Astrocyte (in vitro differentiated cells and primary cell): ENCODE measurements at regions not wholly inside any gene's neighbourhood (a gene's known extent, or its start where the extent isn't known, plus 50 kb on each side); places are given as distances from the start of the nearest gene placed in this dataset.

Source experiments
- DNase-seq: peaks from one replicate; pipeline ENCODE4 v3.0.0-alpha.2; 2010; ENCODE audit warnings: low read depth
- FAIRE-seq: peaks from 2 replicates; lab custom pipeline; 2011; peaks lifted over from hg19 to GRCh38; lab: Jason Lieb, UNC
- H2AFZ ChIP-seq: 2 replicates; pipeline ENCODE4 v1.6.0; 2012; ENCODE audit warnings: low read depth, low read length, inconsistent platforms
- H3K27ac ChIP-seq: 2 replicates; pipeline ENCODE4 v1.5.1; 2011; ENCODE audit warnings: low read depth, low read length, inconsistent platforms
- H3K27me3 ChIP-seq: 2 replicates; pipeline ENCODE4 v1.6.0; 2011; ENCODE audit warnings: low read length, inconsistent platforms; ENCODE audit not compliant: insufficient read depth
- H3K36me3 ChIP-seq: 2 replicates; pipeline ENCODE4 v1.5.1; 2011; ENCODE audit warnings: low read length, inconsistent platforms; ENCODE audit not compliant: insufficient read depth
- H3K4me1 ChIP-seq: 2 replicates; pipeline ENCODE4 v1.5.1; 2011; ENCODE audit warnings: low read length, inconsistent platforms; ENCODE audit not compliant: insufficient read depth
- H3K4me2 ChIP-seq: 2 replicates; pipeline ENCODE4 v1.6.0; 2012; ENCODE audit warnings: low read length, inconsistent platforms
- H3K4me3 ChIP-seq: 2 replicates; pipeline ENCODE4 v1.5.1; 2011; ENCODE audit warnings: low read depth, mild to moderate bottlenecking, low read length, inconsistent platforms; ENCODE audit not compliant: insufficient read depth
- H3K79me2 ChIP-seq: 2 replicates; pipeline ENCODE4 v1.6.0; 2012; ENCODE audit warnings: mild to moderate bottlenecking, low read length, inconsistent platforms; ENCODE audit not compliant: insufficient read depth
- H3K9ac ChIP-seq: 2 replicates; pipeline ENCODE4 v1.6.0; 2012; ENCODE audit warnings: mild to moderate bottlenecking, low read length, inconsistent platforms
- H3K9me3 ChIP-seq: 2 replicates; pipeline ENCODE4 v1.5.1; 2012; ENCODE audit warnings: low read depth, mild to moderate bottlenecking, low read length, inconsistent platforms; ENCODE audit not compliant: insufficient read depth
- H4K20me1 ChIP-seq: 2 replicates; pipeline ENCODE4 v1.6.0; 2012; ENCODE audit warnings: low read length, inconsistent platforms; ENCODE audit not compliant: insufficient read depth
- H3K27ac Mint-ChIP-seq: one replicate; pipeline ENCODE4 v1.8.0; 2021; ENCODE audit warnings: mild to moderate bottlenecking, mixed read lengths; ENCODE audit not compliant: unreplicated experiment
- H3K27me3 Mint-ChIP-seq: one replicate; pipeline ENCODE4 v1.8.0; 2021; ENCODE audit warnings: low read depth, mixed read lengths; ENCODE audit not compliant: unreplicated experiment
- H3K36me3 Mint-ChIP-seq: one replicate; pipeline ENCODE4 v1.8.0; 2021; ENCODE audit warnings: low read depth, mixed read lengths; ENCODE audit not compliant: unreplicated experiment
- H3K4me1 Mint-ChIP-seq: one replicate; pipeline ENCODE4 v1.8.0; 2021; ENCODE audit warnings: low read depth, mixed read lengths; ENCODE audit not compliant: unreplicated experiment
- H3K4me3 Mint-ChIP-seq: one replicate; pipeline ENCODE4 v1.8.0; 2021; ENCODE audit warnings: mild to moderate bottlenecking, moderate library complexity, mixed read lengths; ENCODE audit not compliant: unreplicated experiment
- H3K9me3 Mint-ChIP-seq: one replicate; pipeline ENCODE4 v1.8.0; 2021; ENCODE audit warnings: mild to moderate bottlenecking, mixed read lengths; ENCODE audit not compliant: unreplicated experiment
- CTCF ChIP-seq: IDR thresholded peaks from 2 replicates; pipeline ENCODE4 v1.5.1; 2011; ENCODE audit warnings: low read depth, mild to moderate bottlenecking, inconsistent platforms, low read length, moderate library complexity; ENCODE audit not compliant: insufficient read depth
- EZH2 ChIP-seq: IDR thresholded peaks from 2 replicates; pipeline ENCODE4 v1.6.1; 2012; ENCODE audit warnings: mild to moderate bottlenecking, low read length, inconsistent platforms; ENCODE audit not compliant: insufficient read depth

DNA sequence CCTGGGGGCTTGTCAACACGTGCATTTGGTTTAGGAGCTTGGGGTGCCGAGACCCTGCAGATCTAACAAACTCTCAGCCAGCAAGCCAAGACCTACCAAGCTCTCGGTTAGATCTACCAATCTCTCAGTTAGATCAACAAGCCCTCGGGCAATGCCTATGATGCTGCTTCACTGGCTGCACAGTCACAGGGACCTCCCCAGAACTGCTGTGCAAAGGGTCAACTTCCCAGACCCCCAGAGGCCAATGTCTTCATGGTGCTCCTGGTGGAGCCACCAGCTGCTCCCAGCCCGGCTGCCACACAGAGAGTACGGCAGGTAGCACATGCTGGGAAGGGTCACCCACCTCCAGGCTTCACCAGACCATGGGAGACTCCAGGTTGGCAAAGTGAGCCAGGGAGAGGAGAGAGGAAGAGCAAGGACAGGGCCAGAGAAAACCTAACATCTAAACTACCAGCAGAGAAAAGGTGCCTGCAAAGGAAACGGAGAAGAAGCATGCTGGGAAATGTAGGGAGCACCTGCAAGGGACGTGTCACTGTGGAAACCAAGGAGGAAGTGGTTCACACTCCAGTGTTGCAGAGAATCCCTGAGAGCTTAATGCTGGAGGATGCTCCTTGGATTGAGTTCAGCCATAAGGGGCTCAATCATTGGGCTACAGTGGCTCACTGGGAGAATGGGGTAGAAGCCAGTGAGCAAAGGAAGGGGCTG is 51.5 kb upstream of the GDF10 start:
- H3K4me3 ChIP-seq, result no peak overlapping the region
- no peaks in the 10 kb centered on the region for H3K79me2 ChIP-seq
- FAIRE-seq (no peak), DNase-seq (no peak)
- no peak overlapping the region for H3K27ac Mint-ChIP-seq
- no peak for TF ChIP-seq CTCF
- no peak for TF ChIP-seq EZH2
- H3K4me1 Mint-ChIP-seq, result peaks cover 6% of the 10 kb centered on the region
- no peak overlapping the region for H3K4me3 Mint-ChIP-seq
- peaks cover 9% of the 10 kb centered on the region for H3K9me3 Mint-ChIP-seq
- H3K9me3 ChIP-seq, result no peaks in the 10 kb centered on the region
- H3K9ac ChIP-seq, result no peak overlapping the region
- no peaks in the 10 kb centered on the region for H4K20me1 ChIP-seq
- H3K36me3 Mint-ChIP-seq, result no peaks in the 10 kb centered on the region
- no peak overlapping the region for H3K27ac ChIP-seq
- H2AFZ ChIP-seq, result no peak overlapping the region
- no peaks in the 10 kb centered on the region for H3K36me3 ChIP-seq
- peaks cover 43% of the 10 kb centered on the region for H3K27me3 Mint-ChIP-seq
- H3K4me2 ChIP-seq, result no peak overlapping the region
- no peaks in the 10 kb centered on the region for H3K27me3 ChIP-seq
- peaks cover 4% of the 10 kb centered on the region for H3K4me1 ChIP-seq

GRCh38 chr10:47249881-47250280 is 50.1 kb upstream of the GDF10 start:
- no peak overlapping the region for H3K9ac ChIP-seq
- Mint-ChIP-seq H3K4me1 (peaks cover 18% of the 10 kb centered on the region), H3K4me3 (no peak overlapping the region), H3K27me3 (peaks cover 40% of the 10 kb centered on the region), H3K27ac (no peak overlapping the region), H3K36me3 (no peaks in the 10 kb centered on the region), H3K9me3 (peaks cover 9% of the 10 kb centered on the region)
- peaks cover 9% of the 10 kb centered on the region for H3K4me1 ChIP-seq
- H3K79me2 ChIP-seq, result no peaks in the 10 kb centered on the region
- FAIRE-seq, result no peak
- H2AFZ ChIP-seq, result no peak overlapping the region
- no peak overlapping the region for H3K4me2 ChIP-seq
- TF ChIP-seq EZH2, result no peak
- TF ChIP-seq CTCF, result no peak
- H3K27me3 ChIP-seq, result no peaks in the 10 kb centered on the region
- no peaks in the 10 kb centered on the region for H3K36me3 ChIP-seq
- no peak overlapping the region for H3K27ac ChIP-seq
- no peak for DNase-seq
- H3K4me3 ChIP-seq, result no peak overlapping the region
- no peaks in the 10 kb centered on the region for H4K20me1 ChIP-seq
- no peaks in the 10 kb centered on the region for H3K9me3 ChIP-seq
